RPMI8226 (cell line): ENCODE measurements at regions not wholly inside any gene's neighbourhood (a gene's known extent, or its start where the extent isn't known, plus 50 kb on each side); places are given as distances from the start of the nearest gene placed in this dataset.
A peak's percentile ranks its signal among the peaks of the same experiment; 100 is the strongest.

ENCODE experiments used
- DNase-seq: peaks from one replicate; pipeline ENCODE4 v3.0.0-alpha.2; 2015

DNA sequence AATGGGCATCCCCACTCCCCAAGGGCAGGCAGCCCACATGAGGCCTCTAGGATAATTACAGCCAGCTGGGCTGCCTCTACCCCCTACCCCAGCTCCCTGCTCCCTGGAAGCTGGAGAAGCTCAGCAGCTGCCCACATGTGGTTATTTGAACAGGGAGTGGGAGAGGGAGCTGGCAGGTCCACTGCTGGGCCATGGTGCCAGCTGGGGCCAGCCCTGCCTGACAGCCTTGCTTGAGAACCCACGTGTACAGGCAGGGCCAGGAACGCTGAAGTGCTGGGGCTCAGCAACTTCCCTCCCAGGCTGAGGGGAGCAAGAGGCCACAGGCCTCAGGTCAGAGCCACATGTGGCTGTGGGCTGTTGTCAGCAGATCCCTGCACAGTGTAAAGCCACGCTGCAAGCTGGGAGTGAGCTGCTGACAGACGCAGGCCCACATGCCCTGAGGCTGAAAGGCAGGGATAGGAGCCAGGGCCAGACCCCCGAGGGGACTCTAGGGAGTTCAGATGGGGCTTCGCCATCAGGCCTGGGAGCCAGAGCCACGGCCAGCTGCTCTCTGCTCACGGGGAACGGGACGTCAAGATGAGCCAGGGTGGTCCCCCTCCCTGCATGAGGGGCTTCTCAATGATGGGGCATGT, 129.0 kb downstream of the SYF2 start:
- peak; percentile 40 for DNase-seq

DNA sequence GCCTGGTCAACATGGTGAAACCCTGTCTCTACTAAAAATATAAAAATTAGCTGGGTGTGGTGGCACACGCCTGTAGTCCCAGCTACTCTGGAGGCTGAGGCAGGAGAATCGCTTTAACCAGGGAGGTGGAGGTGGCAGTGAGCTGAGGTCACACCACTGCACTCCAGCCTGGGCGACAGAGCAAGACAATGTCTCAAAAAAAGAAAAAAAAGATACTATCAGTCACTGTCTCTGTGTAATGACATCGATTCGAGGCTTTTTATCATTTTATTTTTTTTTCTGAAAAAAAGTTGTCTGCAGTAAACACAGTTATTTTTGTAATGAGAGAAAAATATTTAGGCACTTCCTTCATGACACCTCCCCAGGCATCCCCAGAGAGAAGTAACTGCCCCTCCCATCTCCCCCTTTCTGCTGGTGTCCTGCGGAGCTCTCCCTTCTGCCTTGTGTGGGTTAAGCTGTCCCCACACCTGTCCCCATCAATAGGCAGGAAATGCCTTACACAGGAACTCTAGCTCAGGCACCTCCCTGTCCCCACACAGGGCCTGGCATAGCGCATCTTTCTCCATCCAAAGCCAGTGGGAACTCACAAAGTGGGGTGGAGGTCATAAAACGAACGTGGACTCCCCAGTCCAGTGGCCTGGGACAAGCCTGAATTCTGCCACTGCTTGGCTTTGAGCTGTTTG, 132.0 kb downstream of the SYF2 start:
- no peak for DNase-seq

DNA sequence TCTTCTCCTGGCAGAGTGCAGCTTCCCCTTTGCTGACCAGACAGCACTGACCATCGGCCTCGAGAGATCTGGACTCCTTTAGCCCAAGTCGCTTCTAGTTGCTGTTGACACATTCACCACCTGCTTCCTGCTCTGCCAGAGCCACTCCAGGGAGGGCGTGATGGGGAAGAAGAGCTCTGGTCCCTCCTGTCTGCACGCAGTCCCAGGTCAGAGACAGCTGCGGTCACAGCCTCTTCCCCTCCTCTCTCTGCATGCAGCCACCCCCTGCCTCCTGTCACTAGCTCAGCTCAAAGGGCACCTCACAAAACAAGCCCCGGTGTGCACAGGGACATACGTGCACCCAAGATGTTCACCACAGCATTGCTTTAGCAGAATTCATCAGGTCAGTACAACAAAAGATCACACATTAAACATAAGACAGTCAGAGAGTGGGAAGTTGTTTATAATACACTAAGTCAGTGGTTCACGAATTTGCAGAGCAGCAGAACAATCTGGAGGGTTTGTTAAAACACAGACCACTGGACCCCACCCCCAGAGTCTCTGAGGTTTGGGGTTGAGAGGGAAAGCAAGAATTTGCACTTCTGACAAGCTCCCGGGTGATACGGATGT, 132.9 kb downstream of the SYF2 start:
- peak; percentile 55 for DNase-seq

DNA sequence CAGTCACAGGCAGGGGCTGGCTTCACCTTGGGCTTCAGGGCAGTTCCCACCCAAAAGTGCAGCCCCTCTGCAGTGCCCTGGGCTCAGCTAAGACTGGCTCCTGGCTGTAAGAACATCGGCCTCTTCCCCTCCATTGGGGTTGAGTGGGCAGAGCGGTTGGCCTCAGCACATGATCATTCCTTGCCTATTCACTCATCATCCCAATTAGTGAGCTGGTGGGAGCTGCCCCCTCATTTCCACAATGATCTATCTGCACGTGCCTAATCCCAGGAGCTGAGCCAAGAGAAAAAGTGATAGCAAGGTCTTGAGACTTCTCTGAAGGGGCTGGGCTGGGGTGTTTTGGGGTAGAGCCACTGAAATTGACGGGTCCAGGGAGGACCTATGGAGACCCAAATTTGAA, 133.6 kb downstream of the SYF2 start:
- no peak for DNase-seq

DNA sequence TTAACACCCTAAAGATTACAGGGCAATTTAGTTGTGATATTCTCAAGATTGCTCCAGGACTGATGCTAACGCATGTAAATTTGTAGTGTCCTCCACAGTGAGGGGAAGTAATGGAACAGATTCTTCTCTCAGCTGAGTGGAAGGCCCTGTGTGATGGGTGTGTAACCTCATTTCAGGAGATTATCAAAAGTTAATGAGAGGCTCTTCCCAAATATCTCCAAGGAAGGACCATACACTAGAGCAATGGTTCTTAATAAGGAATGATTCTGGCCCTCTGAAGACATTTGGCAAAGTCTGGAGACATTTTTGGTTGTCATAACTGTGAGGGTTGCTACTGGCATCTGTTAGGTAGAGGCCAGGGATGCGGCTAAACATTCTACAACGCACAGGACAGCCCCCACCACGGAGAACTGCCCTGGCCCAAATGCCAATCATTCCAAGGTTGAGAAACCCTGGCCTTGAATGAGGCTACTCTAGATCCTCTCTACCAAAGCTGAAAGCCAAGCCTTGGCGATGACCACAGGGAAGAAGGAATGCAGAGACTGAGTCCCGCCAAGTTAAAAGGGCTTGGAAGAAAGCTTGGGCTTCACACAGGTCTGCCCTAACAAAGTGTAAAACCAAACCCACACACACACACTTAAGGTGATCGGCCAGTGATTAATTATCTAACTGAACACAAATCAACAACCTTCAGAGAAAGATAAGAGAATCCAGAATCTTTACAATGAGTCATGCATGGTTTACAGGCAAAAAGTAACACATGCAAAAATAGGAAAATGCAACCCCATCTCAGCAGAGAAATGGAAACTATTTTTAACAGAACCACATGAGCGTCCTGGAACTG, 135.8 kb downstream of the SYF2 start:
- DNase-seq = no peak

DNA sequence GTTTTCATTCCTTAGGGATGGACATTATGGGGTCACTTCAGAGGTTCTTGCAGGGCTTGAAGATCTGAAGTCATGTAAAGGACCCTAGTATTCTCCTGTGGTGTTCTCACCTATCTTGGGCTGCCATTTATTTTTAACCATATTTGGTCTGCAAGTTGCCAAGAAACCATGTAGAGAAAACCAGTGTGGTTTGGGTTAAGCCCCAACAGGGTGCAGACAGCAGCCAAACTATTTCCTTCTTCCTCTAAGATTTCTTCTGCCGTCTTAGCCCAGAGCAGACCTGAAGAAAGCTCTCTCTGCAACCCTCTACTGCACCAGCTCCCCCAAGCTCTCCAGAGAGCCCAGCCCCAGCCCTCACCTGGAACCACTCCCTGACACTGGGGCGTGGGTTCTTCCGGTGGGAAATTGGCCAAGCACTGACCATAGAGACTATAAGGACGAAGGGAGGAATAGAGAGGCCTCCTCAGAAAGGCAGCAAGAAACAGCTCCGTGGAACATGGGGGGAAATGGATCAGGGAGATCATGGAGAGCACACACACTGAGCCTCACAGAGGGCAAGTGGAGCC, 136.6 kb downstream of the SYF2 start:
- no peak for DNase-seq

DNA sequence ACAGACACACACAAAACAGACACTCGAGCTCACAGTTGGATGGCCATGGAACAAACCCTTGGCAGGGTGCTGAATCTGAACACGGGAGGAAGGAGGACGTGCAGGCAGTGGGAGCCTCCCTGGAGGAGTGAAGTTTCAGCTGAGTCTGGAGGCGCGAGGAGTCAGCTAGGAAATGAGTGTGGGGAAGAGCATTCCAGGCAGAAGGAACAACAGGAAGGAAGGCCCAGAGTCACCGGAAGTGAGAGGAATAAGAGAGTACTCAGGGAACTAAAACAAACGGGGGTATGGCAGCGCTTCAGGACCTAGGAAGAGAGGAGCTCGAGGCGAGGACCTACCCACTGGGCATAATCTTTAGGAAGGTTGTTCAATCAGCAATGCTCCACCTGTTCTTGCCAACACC, 137.3 kb downstream of the SYF2 start:
- DNase-seq = no peak

DNA sequence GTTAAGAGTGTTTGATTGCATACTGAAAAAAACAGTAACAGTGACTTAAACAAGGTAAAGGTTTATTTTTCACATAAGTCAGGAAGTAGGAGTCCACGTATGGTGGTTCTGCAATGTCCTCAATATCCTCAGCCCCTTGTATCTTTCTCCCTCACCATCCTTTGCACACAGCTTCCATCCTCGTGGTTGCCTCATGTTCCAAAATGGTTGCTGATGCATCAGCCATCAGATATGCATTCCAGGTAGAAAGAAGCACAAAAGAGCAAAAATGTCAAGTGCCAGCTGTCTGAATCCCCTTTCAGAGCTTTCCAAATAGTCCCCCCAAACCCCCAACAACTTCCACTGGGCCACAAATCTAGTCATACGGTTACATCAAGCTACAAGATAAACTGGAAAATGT, 138.1 kb downstream of the SYF2 start:
- DNase-seq = no peak

DNA sequence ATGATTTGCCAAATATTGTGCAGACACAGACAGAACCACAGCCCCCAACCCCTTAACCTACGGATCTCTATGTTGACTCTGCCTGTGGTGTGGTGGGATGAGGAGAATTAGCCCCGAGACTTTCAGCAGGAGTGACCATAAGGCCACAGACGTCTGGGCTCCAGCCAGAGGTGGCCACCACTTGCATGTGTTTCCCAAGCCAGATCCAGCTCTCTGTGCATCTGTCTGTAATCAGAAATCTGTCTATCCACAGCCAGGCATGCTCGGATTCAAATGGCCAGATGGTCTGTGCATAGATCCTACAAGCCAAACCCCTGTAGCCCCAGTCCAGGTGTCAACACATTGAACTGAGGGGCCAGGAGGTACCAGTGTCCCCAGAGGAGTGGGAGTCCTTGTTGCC, 140.6 kb downstream of the SYF2 start:
- DNase-seq = no peak

DNA sequence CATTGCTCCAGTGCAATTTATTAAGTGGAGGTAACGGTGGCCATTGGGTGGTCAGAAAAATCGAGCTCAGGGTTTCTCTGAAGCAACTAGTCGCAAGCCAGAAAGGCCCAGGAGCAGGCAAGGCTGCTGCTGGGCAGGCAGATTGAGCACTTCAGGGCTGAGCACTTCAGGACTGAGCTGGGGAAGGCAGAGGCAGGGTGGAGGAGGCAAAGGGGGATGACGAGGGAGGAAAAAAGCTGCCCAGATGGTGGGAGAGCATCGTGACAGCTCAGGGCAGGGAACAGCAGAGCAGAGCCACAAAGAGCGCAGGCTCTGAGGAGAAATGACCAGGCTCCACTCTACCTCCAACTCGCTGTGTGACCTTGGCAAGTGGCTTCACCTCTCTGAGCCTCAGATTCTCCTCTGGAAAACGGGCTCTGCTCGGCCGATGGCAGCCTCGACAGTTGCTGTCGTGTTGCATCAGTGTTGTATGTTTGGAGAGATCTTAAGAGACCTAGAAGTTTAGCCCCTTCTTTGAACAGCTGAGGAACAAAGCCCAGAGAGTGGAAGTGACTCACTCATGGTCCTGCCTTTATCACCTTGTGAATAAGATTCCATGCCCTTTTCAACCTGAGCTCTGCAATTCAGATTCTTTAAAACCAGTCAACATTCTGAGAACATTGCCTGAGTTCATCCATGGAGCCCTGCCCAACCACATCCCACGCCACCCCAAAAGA, 141.4 kb downstream of the SYF2 start:
- no peak for DNase-seq

DNA sequence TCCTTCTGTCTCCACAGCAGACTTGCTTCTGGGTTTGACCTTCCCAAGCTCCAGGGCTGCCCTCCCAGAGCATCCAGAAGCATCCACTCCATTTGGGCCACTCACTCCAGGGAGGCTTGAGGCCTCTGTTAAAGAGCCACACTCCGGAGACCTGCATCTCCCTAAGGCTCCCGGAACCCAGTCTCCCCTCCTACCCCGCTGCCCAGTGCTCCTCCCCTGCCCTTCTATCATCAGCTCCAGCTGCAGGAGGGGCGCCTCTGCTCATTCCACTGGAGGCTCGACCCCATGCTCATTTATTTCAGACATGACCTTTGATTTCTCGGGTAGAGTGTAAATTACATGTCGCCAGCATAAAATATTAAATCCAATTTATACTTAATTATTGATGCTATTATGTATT, 142.5 kb downstream of the SYF2 start:
- DNase-seq = no peak

DNA sequence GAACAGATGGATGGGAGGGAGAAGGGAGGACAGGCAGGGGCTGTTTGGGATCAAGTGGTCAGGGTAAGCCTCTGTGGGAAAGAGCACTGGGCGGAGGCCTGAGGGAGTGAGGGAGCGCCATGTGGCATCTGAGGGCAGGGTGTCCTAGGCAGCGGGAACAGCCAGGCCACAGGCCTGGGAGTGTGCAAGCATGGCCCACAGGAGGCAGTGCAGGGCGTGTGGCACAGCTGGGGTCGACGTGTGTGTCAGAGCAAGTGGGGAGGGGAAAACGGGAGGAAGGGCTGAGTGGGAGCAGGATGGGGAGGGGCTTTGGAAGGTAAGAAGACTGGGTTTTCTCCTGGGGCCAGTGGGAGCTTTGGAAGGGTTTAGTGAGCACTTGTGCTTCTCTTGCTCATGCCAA, 143.4 kb downstream of the SYF2 start:
- no peak for DNase-seq

DNA sequence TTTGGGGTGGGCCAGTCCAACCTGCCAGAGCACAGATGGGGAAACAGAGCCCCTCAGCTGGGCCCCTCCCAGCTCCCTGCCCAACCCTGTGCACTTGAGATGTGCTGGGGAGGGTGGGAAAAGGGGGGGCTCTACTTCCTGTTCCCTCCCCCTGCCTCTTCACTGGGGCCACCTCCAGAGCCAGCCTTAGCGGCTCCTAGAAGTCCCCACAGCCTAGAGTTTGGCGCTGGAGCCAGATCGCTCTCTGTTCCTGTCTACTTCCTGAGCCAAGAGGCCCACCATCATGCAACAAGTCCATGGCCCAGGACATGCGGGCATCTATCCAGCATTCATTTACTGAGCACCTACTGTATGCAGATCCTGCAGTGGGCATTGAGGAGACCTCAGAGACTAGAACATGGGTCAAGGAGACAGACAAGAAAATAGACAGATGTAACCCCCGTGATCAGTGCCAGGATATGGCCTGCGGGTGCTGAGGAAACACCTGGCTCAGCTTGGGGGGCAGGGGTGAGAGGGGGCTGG, 144.1 kb downstream of the SYF2 start:
- DNase-seq = no peak

DNA sequence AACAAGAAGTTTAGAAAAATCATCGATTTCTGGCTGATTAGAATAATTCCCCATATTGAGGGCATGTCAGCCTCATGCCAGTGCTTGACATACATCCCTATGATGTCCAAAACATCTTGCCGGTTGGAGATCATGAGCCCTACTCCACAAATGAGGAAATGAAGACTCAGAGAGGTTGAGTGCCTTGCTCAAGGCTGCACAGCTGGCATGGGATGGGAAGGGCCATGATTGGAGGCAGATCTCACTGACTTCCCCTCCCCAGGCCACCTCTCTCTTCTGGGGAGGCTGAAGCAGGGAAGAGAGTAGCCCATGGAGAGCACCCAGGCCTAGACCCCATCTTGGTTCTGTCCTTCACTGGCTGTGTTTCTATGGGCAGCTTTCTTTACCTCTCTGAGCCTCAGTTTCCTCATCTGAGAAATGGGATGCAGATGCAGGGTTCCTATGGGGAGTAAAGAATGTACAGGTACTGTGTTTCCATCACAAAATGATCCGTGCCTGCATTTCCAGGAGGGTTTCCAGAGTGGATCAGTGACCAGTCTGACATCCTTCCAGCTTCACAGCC, 145.7 kb downstream of the SYF2 start:
- no peak for DNase-seq

DNA sequence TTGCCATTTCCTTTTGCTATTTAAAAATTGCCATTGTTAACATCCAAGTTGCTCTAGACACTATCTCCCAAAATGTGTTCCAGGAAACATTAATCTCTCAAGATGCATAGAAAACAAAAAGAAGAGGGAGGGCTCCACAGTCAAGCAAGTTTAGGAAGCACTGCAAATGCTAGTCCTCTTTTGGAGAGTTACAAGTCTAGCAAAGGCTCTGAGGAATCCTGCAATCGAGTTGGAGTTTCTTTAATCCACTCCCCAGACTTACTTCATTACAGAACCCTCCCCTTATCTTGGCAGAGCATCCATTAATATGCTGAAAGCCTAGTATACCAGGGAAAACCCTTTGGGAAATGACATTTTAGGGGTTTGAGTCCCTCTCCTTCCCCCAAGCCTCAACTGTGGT, 147.9 kb downstream of the SYF2 start:
- no peak for DNase-seq

DNA sequence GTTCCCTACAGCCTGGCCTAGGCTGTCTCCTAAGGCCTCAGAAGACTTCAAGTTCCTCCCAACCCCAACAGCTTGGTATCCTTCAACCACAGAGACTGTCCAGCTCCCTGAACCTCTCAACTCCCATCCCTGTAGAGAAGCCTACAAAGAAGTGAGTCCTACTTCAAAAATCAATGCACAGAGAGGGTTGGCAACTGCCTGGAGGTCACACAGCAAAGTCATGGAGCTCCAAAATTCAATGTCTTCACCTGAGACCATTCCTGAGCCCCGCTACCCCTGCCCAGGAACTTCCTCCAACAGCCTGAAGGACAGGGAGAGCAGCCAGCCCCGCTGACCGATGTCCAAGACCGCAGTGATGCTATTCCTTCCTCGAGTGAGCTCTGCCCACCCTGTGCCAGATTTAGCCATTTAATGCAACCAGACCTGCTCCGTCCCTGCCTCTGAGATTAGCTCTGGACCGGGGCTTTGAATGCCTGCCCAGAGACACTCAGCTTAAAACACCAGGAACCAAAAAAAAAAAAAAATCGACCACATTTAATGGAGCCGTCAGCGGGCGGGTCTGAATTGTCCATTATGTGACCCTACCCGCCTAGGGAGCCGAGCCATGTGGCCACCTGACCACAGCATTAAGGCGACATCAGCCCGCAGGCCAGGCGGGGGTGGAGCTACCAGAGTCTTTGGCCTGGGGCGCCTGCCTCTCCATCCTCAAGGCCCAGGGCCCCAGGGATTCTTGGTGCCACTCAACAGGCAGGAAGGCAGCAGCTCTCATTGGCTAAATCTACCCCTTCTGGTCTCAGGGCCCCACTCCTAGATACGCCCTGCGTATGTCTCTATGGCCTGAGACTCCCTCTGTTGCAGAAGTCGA, 148.6 kb downstream of the SYF2 start:
- no peak for DNase-seq

DNA sequence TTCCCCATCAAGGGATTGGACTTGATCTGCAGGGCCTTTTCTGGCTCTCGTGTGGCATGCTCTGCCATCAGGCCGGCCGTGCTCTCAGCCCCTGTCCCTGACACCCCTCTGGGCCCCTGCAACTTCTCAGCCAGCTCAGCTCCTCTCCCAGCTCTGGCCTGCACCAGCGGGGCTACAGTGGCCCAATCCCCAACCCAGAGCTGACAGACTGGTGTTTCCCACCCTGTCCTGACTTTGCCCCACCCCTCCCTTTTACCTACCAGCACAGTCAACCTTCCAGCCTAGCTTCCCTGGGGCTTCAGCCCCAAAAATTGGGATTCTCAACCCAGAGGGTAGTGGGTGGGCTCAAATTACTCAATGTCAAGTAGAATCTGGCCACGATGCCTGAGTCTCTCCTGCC, 149.3 kb downstream of the SYF2 start:
- DNase-seq = no peak

DNA sequence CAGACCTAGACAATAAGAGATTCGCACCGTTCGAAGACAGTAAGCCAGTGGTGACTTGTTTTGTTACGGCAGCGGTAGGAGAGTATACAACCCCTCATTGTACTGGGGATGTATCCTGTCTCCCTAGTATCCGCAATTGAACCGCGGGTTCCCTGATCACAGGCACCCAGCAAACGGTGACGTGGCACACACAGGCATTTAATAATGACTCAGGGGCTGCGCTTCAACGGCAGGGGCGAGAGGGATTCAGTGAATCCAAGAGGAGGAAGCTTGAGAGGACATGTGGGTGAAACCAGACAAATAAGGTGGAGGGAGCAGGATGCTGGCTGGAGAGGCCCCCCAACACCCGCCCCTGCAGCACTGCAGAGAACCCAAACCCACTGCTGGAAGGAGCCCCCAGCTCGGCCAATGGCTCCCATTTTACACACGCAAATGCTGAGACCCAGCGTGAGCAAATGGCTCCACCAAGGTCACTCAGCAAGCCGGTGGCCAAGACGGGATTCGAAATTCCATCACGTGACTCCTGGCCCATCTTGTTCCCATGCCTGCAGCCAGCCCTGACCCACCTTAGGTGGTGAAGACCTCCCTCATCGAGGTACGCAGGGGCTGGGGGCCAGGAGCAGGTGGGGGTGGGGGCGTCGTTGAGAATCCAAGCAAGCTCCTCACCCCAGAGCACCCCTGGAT, 149.9 kb downstream of the SYF2 start:
- DNase-seq = no peak

DNA sequence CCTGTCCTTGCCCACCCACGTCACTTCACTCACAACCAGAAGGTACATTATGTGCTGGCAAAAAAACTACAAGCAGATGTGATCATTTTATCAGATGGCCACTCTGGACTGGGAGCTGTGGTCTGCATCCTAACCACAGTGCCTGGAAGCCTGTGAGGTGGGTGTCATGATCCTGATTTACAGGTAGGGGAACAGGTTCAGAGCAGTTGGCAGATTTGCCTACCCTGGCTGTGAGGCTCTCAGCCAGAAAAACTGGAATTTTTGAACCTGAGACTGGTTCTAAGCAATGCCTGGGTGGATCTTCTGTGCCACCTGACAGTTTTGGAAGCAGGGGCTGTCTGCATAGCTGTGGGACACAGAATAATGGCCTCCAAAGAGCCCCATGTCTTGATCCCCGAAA, 150.8 kb downstream of the SYF2 start:
- DNase-seq = no peak
